Urothelium cell line (cell line): ENCODE measurements at regions not wholly inside any gene's neighbourhood (a gene's known extent, or its start where the extent isn't known, plus 50 kb on each side); places are given as distances from the start of the nearest gene placed in this dataset.

Source experiments
- DNase-seq: peaks from one replicate; pipeline ENCODE4 v3.0.0; 2011; ENCODE audit warnings: low spot score, mixed read lengths
- FAIRE-seq: peaks from 2 replicates; lab custom pipeline; 2011; peaks lifted over from hg19 to GRCh38; lab: Jason Lieb, UNC

GRCh38 chr16:55152875-55153390, 171.1 kb upstream of the IRX6 start:
- DNase-seq (no peak), FAIRE-seq (no peak)

GRCh38 chr16:55154262-55154661, 169.7 kb upstream of the IRX6 start:
- DNase-seq (no peak), FAIRE-seq (no peak)

GRCh38 chr16:55154956-55155355, 169.0 kb upstream of the IRX6 start:
- FAIRE-seq (no peak), DNase-seq (no peak)

GRCh38 chr16:55155815-55156214, 168.2 kb upstream of the IRX6 start:
- FAIRE-seq (no peak), DNase-seq (no peak)

- FAIRE-seq (no peak), DNase-seq (no peak)
Observed at GRCh38 chr16:55169780-55170179, 154.2 kb upstream of the IRX6 start.

- FAIRE-seq (no peak), DNase-seq (no peak)
Observed at GRCh38 chr16:55171241-55171640, 152.8 kb upstream of the IRX6 start.

GRCh38 chr16:55175389-55175788, 148.6 kb upstream of the IRX6 start:
- peak; percentile 52 for DNase-seq
- FAIRE-seq: no peak

GRCh38 chr16:55176901-55177300, 147.1 kb upstream of the IRX6 start:
- no peak for FAIRE-seq
- DNase-seq: no peak

- no peak for FAIRE-seq
- no peak for DNase-seq
Observed at GRCh38 chr16:55179411-55179810, 144.6 kb upstream of the IRX6 start.

GRCh38 chr16:55179852-55180585, 144.0 kb upstream of the IRX6 start:
- DNase-seq (no peak), FAIRE-seq (no peak)

GRCh38 chr16:55184052-55184451, 140.0 kb upstream of the IRX6 start:
- FAIRE-seq (no peak), DNase-seq (no peak)

- FAIRE-seq (no peak), DNase-seq (no peak)
Observed at GRCh38 chr16:55184619-55185018, 139.4 kb upstream of the IRX6 start.

- FAIRE-seq: peak; percentile 13
- DNase-seq: no peak
Observed at GRCh38 chr16:55189224-55189623, 134.8 kb upstream of the IRX6 start.

GRCh38 chr16:55189682-55190636, 134.0 kb upstream of the IRX6 start:
- DNase-seq (no peak), FAIRE-seq (no peak)

- FAIRE-seq: no peak
- no peak for DNase-seq
Observed at GRCh38 chr16:55192734-55193133, 131.3 kb upstream of the IRX6 start.

- DNase-seq (no peak), FAIRE-seq (peak; percentile 5)
Observed at GRCh38 chr16:55203570-55203969, 120.4 kb upstream of the IRX6 start.

- no peak for DNase-seq
- no peak for FAIRE-seq
Observed at GRCh38 chr16:55204069-55204468, 119.9 kb upstream of the IRX6 start.

GRCh38 chr16:55204923-55205322, 119.1 kb upstream of the IRX6 start:
- FAIRE-seq (no peak), DNase-seq (no peak)

- FAIRE-seq (no peak), DNase-seq (no peak)
Observed at GRCh38 chr16:55207693-55208428, 116.1 kb upstream of the IRX6 start.

GRCh38 chr16:55209626-55210025, 114.4 kb upstream of the IRX6 start:
- DNase-seq: no peak
- no peak for FAIRE-seq

- FAIRE-seq (no peak), DNase-seq (no peak)
Observed at GRCh38 chr16:55212791-55213190, 111.2 kb upstream of the IRX6 start.
